Caco-2 (cell line): ENCODE measurements at regions not wholly inside any gene's neighbourhood (a gene's known extent, or its start where the extent isn't known, plus 50 kb on each side); places are given as distances from the start of the nearest gene placed in this dataset.

ENCODE experiments used
- BruUV-seq: library from RNA; stranded (reverse); fragments of 400-500 nt; replicated peaks from 2 replicates; lab custom pipeline; 2021; lab: Mats Ljungman, UMichigan
- CTCF ChIA-PET: fragments of 300-600 bp; sonication (Branson Sonifier 250); formaldehyde crosslinking; loops from one replicate; lab custom pipeline; 2022; ENCODE audit warnings: antibody characterized with exemption; lab: Charles Lee
- POLR2A ChIA-PET: fragments of 300-600 bp; sonication (Branson Sonifier 250); formaldehyde crosslinking; loops from one replicate; lab custom pipeline; 2022; ENCODE audit warnings: antibody characterized with exemption; lab: Charles Lee
- DNase-seq, 2 experiments: peaks; one replicate each; pipeline versions ENCODE4 v3.0.0 to v3.0.0-alpha.2; 2020 to 2022
- H3K27me3 ChIP-seq: replicated peaks from 2 replicates; pipeline ENCODE4 v1.6.0; 2011; ENCODE audit warnings: low read length; ENCODE audit not compliant: control insufficient read depth, insufficient read depth
- H3K36me3 ChIP-seq: 2 replicates; pipeline ENCODE4 v1.5.1; 2011; ENCODE audit warnings: low read length; ENCODE audit not compliant: control insufficient read depth, insufficient read depth
- H3K4me1 ChIP-seq: fragments of 250-450 bp; sonication (Bioruptor Pico); 2 replicates; pipeline ENCODE4 v1.5.1; 2020; ENCODE audit warnings: mild to moderate bottlenecking
- H3K4me3 ChIP-seq: 2 replicates; pipeline ENCODE4 v1.5.1; 2011; ENCODE audit warnings: low read depth, mild to moderate bottlenecking, control low read depth, low read length
- H3K9me3 ChIP-seq: fragments of 250-450 bp; sonication (Bioruptor Pico); 2 replicates; pipeline ENCODE4 v1.5.1; 2020; ENCODE audit warnings: mild to moderate bottlenecking, moderate library complexity
- H3K27ac Mint-ChIP-seq: one replicate; pipeline ENCODE4 v1.8.0; 2022; ENCODE audit warnings: mixed read lengths; ENCODE audit not compliant: unreplicated experiment
- H3K27me3 Mint-ChIP-seq: one replicate; pipeline ENCODE4 v1.8.0; 2022; ENCODE audit warnings: mixed read lengths; ENCODE audit not compliant: insufficient read depth, unreplicated experiment
- H3K36me3 Mint-ChIP-seq: one replicate; pipeline ENCODE4 v1.8.0; 2022; ENCODE audit warnings: mild to moderate bottlenecking, mixed read lengths; ENCODE audit not compliant: insufficient read depth, unreplicated experiment
- H3K4me1 Mint-ChIP-seq: one replicate; pipeline ENCODE4 v1.8.0; 2022; ENCODE audit warnings: low read depth, mixed read lengths; ENCODE audit not compliant: unreplicated experiment
- H3K4me3 Mint-ChIP-seq: one replicate; pipeline ENCODE4 v1.8.0; 2022; ENCODE audit warnings: mild to moderate bottlenecking, moderate library complexity, mixed read lengths; ENCODE audit not compliant: unreplicated experiment
- H3K9me3 Mint-ChIP-seq: one replicate; pipeline ENCODE4 v1.8.0; 2022; ENCODE audit warnings: mixed read lengths; ENCODE audit not compliant: unreplicated experiment
- CTCF ChIP-seq, 2 experiments: fragments of 200-600 bp in 1 of 2; IDR thresholded peaks; 1 replicate in 1 of 2; 2 replicates in 1 of 2; pipeline versions ENCODE4 v1.5.1 to v1.8.0; 2011 to 2022; ENCODE audit warnings: antibody characterized with exemption in 1 of 2, control low read depth in 1 of 2, inconsistent platforms in 1 of 2, low read depth in 1 of 2, low read length in 1 of 2, mild to moderate bottlenecking in 1 of 2, moderate library complexity in 1 of 2; ENCODE audit not compliant: insufficient read depth in 1 of 2, severe bottlenecking in 1 of 2, unreplicated experiment in 1 of 2
- intact Hi-C: fragments of 100-400 bp; cut with micrococcal nuclease; formaldehyde crosslinking; loops from one replicate; pipeline ENCODE4 v1.10.0; 2022; ENCODE audit not compliant: unreplicated experiment

DNA sequence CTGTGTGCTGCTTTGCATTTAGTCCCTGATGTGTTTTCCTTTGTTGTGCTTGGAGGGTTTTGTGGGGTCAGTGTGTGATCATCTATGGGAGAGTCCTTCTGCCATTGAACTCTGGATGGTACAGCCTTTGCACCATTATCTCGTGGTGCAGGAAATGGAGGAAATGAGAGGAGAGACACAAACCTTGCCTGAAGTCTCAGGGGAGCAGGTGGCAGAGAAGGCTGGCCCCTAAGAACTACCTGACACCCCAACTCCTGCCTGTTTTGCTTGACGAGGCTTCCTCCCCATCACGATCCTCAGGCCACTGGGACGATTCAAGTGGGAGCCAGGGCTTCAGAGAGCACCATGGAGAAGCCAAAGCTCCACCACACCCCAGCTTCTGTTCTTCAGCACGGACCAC, 1316.4 kb downstream of the TBC1D22A start:
- intact Hi-C loops = no loop called here
- H3K4me3 Mint-ChIP-seq = no peak overlapping the region
- no TSS peak for BruUV-seq
- DNase-seq = no peak
- Histone ChIP-seq H3K4me3 (no peak overlapping the region), H3K4me1 (no peaks in the 10 kb centered on the region), H3K36me3 (no peaks in the 10 kb centered on the region), H3K27me3 (no peaks in the 10 kb centered on the region), H3K9me3 (no peaks in the 10 kb centered on the region)
- no peaks in the 10 kb centered on the region for H3K36me3 Mint-ChIP-seq
- no peak overlapping the region for H3K27ac Mint-ChIP-seq
- H3K27me3 Mint-ChIP-seq = peaks cover 6% of the 10 kb centered on the region
- POLR2A ChIA-PET = no interaction called here
- TF ChIP-seq CTCF (IDR thresholded peaks at IDR 0.05; ENCODE audit: insufficient read depth in 1 of 2, low read depth in 1 of 2, low read length in 1 of 2, severe bottlenecking in 1 of 2, unreplicated experiment in 1 of 2) = no peak
- no peaks in the 10 kb centered on the region for H3K4me1 Mint-ChIP-seq
- CTCF ChIA-PET = no interaction called here
- peaks cover 3% of the 10 kb centered on the region for H3K9me3 Mint-ChIP-seq

DNA sequence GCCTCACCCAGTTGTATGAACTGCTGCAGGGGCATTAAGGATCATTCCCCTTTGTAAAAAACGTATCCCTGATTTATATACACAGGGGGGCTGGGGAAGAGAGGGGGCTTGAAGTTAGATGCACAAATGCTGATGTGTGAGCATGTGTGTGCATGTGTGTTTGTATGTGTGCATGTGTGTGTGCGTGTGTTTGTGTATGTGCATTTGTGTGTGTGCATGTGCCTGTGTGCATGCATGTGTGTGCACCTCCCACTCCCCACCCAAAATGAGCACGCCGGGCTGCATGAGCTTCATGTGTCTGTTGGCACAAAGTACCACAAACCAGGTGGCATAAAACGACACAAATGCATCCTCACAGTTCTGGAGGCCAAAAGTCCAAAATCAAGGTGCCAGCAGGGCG, 1315.2 kb downstream of the TBC1D22A start:
- Histone ChIP-seq H3K27me3 (no peaks in the 10 kb centered on the region), H3K9me3 (no peaks in the 10 kb centered on the region), H3K36me3 (no peaks in the 10 kb centered on the region), H3K4me1 (no peaks in the 10 kb centered on the region), H3K4me3 (no peak overlapping the region)
- Mint-ChIP-seq H3K4me1 (no peaks in the 10 kb centered on the region), H3K27me3 (peaks cover 9% of the 10 kb centered on the region), H3K27ac (no peak overlapping the region), H3K9me3 (peaks cover 10% of the 10 kb centered on the region), H3K36me3 (no peaks in the 10 kb centered on the region), H3K4me3 (no peak overlapping the region)
- DNase-seq = no peak
- CTCF ChIA-PET = no interaction called here
- no TSS peak for BruUV-seq
- POLR2A ChIA-PET = no interaction called here
- TF ChIP-seq CTCF (IDR thresholded peaks at IDR 0.05; ENCODE audit: insufficient read depth in 1 of 2, low read depth in 1 of 2, low read length in 1 of 2, severe bottlenecking in 1 of 2, unreplicated experiment in 1 of 2) = no peak
- intact Hi-C loops = no loop called here

GRCh38 chr22:48076008-48076407, 1313.6 kb downstream of the TBC1D22A start:
- H3K4me3 Mint-ChIP-seq = no peak overlapping the region
- no peaks in the 10 kb centered on the region for H3K36me3 ChIP-seq
- no peaks in the 10 kb centered on the region for H3K4me1 ChIP-seq
- H3K9me3 Mint-ChIP-seq = peaks cover 10% of the 10 kb centered on the region
- TF ChIP-seq CTCF (IDR thresholded peaks at IDR 0.05; ENCODE audit: insufficient read depth in 1 of 2, low read depth in 1 of 2, low read length in 1 of 2, severe bottlenecking in 1 of 2, unreplicated experiment in 1 of 2) = no peak
- no peaks in the 10 kb centered on the region for H3K36me3 Mint-ChIP-seq
- H3K4me1 Mint-ChIP-seq = no peaks in the 10 kb centered on the region
- POLR2A ChIA-PET = no interaction called here
- H3K27me3 ChIP-seq = no peaks in the 10 kb centered on the region
- CTCF ChIA-PET = no interaction called here
- DNase-seq = no peak
- H3K9me3 ChIP-seq = no peaks in the 10 kb centered on the region
- no TSS peak for BruUV-seq
- no peak overlapping the region for H3K27ac Mint-ChIP-seq
- peaks cover 9% of the 10 kb centered on the region for H3K27me3 Mint-ChIP-seq
- intact Hi-C loops = no loop called here
- H3K4me3 ChIP-seq = no peak overlapping the region
